HL-60 (cell line): ENCODE measurements at regions not wholly inside any gene's neighbourhood (a gene's known extent, or its start where the extent isn't known, plus 50 kb on each side); places are given as distances from the start of the nearest gene placed in this dataset.

Experiments
- POLR2AphosphoS5 ChIP-seq: IDR thresholded peaks from 2 replicates; pipeline ENCODE4 v1.6.1; 2012; ENCODE audit warnings: low read depth
- TF ChIP-seq, protein P1 (sequence below): IDR thresholded peaks from one replicate; pipeline ENCODE4 v1.5.1; 2011; ENCODE audit warnings: low read length, control low read depth, inconsistent platforms; ENCODE audit not compliant: insufficient read depth
- TF ChIP-seq, protein P2 (sequence below): IDR thresholded peaks from 2 replicates; pipeline ENCODE4 v1.6.1; 2012; ENCODE audit warnings: low read depth; ENCODE audit not compliant: insufficient replicate concordance

DNA sequence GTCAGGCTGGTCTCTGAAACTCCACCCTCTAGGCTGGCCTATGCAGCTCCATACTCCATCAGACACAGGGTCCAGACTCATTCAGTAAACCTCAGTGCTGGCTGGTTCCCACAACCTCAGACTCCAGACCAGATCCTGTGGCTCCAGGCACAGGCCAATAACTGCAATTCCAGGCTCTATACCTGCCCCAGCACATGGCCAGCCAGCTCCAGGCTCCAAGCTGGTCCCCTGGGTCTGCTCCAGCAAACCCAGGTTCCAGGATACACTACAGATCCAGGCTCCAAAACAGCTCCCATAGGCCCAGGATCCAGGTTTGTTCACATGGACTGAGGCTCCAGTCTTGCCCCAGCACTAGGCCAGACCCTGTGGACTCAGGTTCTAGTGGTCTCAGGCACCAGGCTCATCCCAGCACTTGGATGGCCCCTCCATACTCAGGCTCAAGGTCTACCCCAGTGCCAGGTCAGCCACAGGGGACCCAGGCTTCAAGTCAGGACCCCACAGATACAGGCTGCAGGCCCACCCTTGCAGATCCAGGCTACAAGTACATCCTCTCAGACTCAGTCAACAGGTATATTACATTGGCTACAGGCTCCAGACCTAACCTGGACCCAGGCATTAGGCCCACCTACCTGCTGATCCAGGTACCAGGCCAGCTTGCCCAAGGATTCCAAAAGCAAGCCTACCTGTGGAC is 117.6 kb upstream of the TMEM170B start:
- TF ChIP-seq, protein P1, sequence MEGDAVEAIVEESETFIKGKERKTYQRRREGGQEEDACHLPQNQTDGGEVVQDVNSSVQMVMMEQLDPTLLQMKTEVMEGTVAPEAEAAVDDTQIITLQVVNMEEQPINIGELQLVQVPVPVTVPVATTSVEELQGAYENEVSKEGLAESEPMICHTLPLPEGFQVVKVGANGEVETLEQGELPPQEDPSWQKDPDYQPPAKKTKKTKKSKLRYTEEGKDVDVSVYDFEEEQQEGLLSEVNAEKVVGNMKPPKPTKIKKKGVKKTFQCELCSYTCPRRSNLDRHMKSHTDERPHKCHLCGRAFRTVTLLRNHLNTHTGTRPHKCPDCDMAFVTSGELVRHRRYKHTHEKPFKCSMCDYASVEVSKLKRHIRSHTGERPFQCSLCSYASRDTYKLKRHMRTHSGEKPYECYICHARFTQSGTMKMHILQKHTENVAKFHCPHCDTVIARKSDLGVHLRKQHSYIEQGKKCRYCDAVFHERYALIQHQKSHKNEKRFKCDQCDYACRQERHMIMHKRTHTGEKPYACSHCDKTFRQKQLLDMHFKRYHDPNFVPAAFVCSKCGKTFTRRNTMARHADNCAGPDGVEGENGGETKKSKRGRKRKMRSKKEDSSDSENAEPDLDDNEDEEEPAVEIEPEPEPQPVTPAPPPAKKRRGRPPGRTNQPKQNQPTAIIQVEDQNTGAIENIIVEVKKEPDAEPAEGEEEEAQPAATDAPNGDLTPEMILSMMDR = no peak
- TF ChIP-seq, protein P2, sequence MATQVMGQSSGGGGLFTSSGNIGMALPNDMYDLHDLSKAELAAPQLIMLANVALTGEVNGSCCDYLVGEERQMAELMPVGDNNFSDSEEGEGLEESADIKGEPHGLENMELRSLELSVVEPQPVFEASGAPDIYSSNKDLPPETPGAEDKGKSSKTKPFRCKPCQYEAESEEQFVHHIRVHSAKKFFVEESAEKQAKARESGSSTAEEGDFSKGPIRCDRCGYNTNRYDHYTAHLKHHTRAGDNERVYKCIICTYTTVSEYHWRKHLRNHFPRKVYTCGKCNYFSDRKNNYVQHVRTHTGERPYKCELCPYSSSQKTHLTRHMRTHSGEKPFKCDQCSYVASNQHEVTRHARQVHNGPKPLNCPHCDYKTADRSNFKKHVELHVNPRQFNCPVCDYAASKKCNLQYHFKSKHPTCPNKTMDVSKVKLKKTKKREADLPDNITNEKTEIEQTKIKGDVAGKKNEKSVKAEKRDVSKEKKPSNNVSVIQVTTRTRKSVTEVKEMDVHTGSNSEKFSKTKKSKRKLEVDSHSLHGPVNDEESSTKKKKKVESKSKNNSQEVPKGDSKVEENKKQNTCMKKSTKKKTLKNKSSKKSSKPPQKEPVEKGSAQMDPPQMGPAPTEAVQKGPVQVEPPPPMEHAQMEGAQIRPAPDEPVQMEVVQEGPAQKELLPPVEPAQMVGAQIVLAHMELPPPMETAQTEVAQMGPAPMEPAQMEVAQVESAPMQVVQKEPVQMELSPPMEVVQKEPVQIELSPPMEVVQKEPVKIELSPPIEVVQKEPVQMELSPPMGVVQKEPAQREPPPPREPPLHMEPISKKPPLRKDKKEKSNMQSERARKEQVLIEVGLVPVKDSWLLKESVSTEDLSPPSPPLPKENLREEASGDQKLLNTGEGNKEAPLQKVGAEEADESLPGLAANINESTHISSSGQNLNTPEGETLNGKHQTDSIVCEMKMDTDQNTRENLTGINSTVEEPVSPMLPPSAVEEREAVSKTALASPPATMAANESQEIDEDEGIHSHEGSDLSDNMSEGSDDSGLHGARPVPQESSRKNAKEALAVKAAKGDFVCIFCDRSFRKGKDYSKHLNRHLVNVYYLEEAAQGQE = no peak
- no peak for TF ChIP-seq POLR2AphosphoS5
